ENCODE measurements at regions not wholly inside any gene's neighbourhood (a gene's known extent, or its start where the extent isn't known, plus 50 kb on each side); places are given as distances from the start of the nearest gene placed in this dataset.
"Not testable (repeated sequence)": the region's sequence is repeated elsewhere in the genome, so short reads cannot be mapped to it uniquely, and the experiment has no call there.

GRCh38 chr7:65727182-65727581 lies 145.7 kb upstream of the VKORC1L1 start:
- not testable (repeated sequence) for H3K27me3 Mint-ChIP-seq; H3K27ac Mint-ChIP-seq; H3K4me3 Mint-ChIP-seq; H3K4me1 Mint-ChIP-seq (ENCODE audit: low read depth); H3K9me3 Mint-ChIP-seq (ENCODE audit: low read depth); H3K36me3 Mint-ChIP-seq

DNA sequence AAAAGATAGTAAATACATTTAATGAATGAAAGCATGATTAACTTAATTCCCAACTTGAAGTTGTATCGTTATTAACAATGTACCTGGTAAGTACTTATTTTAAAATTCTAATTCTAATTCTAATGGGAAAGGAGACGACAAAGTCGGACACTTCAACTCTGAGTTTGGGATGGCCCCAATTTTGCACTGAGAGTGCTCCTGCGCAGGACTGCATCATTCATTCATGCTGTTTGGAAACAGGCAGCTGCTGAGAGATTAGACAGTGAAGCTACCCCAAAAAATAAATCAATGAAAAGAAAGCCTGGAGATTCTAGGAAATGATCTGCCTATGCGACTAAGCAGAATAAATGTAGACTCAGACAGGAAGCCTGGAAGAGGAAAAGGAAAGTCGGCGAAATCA lies 141.7 kb upstream of the VKORC1L1 start:
- Mint-ChIP-seq H3K27me3 (no peaks in the 10 kb centered on the region), H3K36me3 (peaks cover 4% of the 10 kb centered on the region), H3K4me3 (peak overlapping the region; percentile 43), H3K27ac (no peak overlapping the region), H3K9me3 (ENCODE audit: low read depth) (no peaks in the 10 kb centered on the region), H3K4me1 (ENCODE audit: low read depth) (peaks cover 3% of the 10 kb centered on the region)

DNA sequence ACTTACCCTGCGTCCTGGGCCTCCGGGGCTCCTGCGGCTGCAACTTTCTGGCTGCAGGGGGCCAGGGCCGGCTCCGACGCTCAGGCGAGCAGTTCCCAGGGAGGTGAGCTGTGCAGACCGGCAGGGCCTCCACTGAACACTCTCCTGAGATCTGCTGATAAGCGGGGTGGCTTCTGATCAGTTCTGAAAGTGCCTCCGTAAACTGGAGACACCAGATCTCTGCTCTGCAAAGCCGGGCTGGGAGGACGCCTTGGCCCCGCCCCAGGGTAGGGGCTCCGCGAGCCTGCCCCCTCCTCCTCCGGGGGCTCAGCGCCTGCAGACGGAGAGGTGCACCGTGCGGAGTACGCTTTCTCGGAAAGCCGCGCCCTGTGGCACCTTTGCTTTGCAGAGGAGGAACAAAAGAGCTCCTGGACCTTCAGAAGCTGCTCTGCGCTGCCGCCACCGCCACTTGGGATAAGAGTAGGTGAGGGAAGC lies 141.3 kb upstream of the VKORC1L1 start:
- Mint-ChIP-seq H3K9me3 (ENCODE audit: low read depth) (no peaks in the 10 kb centered on the region), H3K27me3 (no peaks in the 10 kb centered on the region), H3K4me1 (ENCODE audit: low read depth) (peaks cover 3% of the 10 kb centered on the region), H3K36me3 (peaks cover 4% of the 10 kb centered on the region), H3K27ac (no peak overlapping the region), H3K4me3 (peak overlapping the region; percentile 43)

- no peaks in the 10 kb centered on the region for H3K9me3 Mint-ChIP-seq (ENCODE audit: low read depth)
- peaks cover 7% of the 10 kb centered on the region for H3K36me3 Mint-ChIP-seq
- no peak overlapping the region for H3K27ac Mint-ChIP-seq
- H3K4me3 Mint-ChIP-seq, result no peak overlapping the region
- no peaks in the 10 kb centered on the region for H3K27me3 Mint-ChIP-seq
- peaks cover 7% of the 10 kb centered on the region for H3K4me1 Mint-ChIP-seq (ENCODE audit: low read depth)
These were observed 128.5 kb upstream of the VKORC1L1 start for GRCh38 chr7:65744406-65744805.

DNA sequence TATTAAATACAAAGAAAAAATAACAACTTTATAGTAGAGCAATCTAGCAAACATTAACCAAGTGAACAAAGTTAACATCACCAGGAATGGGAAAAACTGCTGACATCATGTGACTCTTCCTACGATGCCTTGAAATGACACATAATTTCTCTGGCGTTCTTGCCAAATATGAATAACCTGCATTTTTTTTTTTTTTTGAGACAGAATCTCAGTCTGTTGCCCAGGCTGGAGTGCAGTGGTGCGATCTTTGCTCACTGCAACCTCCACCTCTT lies 126.5 kb upstream of the VKORC1L1 start:
- Mint-ChIP-seq H3K36me3 (no peaks in the 10 kb centered on the region), H3K27ac (no peak overlapping the region), H3K9me3 (ENCODE audit: low read depth) (no peaks in the 10 kb centered on the region), H3K4me1 (ENCODE audit: low read depth) (peaks cover 13% of the 10 kb centered on the region), H3K4me3 (no peak overlapping the region), H3K27me3 (no peaks in the 10 kb centered on the region)

- Mint-ChIP-seq H3K4me1 (ENCODE audit: low read depth) (peaks cover 20% of the 10 kb centered on the region), H3K4me3 (no peak overlapping the region), H3K9me3 (ENCODE audit: low read depth) (no peaks in the 10 kb centered on the region), H3K36me3 (no peaks in the 10 kb centered on the region), H3K27ac (no peak overlapping the region), H3K27me3 (no peaks in the 10 kb centered on the region)
These were observed 123.8 kb upstream of the VKORC1L1 start for GRCh38 chr7:65749039-65749438.

- Mint-ChIP-seq H3K4me3 (peak overlapping the region; percentile 99), H3K27ac (no peak overlapping the region), H3K4me1 (ENCODE audit: low read depth) (peaks cover 22% of the 10 kb centered on the region), H3K9me3 (ENCODE audit: low read depth) (no peaks in the 10 kb centered on the region), H3K27me3 (no peaks in the 10 kb centered on the region), H3K36me3 (no peaks in the 10 kb centered on the region)
These were observed 123.4 kb upstream of the VKORC1L1 start for GRCh38 chr7:65749518-65749917.

DNA sequence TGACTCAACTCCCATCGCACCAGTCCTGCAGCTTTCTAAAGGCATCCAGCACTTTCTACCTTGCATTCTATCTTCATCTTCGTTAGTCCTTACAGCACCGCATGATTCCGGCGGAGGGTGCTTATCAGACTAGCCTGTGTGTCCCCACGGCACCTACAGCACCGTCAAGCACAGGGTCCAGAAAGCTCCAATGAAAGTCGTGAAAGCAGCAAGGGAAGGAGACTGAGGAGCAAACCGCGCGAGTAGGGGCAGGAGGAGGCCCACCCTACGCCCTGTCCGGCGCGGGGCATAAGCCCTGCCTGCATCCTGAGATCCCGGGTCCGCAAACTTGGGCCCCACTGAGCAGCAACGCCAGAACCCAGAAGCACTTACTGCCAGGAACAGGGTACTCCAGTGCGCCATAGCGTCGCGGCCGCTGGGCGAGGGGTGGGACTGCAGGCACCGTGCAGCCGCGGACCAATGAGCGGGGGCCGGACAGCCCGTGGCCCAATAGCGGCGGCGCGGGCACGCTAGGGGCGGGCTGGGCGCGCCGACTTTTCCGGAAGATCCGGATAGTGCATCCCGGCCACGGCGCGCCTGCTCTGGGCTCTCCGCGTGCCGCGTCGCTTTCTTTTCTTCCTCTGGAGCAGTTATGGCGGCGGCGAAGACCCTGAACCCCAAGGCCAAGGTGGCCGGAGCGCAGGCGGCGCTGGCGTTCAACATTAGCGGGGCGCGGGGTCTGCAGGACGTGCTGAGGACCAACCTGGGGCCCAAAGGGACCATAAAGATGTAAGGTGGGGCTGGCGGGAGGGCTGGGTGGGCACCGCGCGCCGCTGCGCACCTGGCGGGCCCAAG lies 122.1 kb upstream of the VKORC1L1 start:
- Mint-ChIP-seq H3K36me3 (no peaks in the 10 kb centered on the region), H3K27me3 (no peaks in the 10 kb centered on the region), H3K27ac (peak overlapping the region; percentile 93), H3K4me1 (ENCODE audit: low read depth) (peaks cover 25% of the 10 kb centered on the region), H3K4me3 (peak overlapping the region; percentile 99), H3K9me3 (ENCODE audit: low read depth) (no peaks in the 10 kb centered on the region)

GRCh38 chr7:65754070-65754469 lies 118.8 kb upstream of the VKORC1L1 start:
- not testable (repeated sequence) for H3K9me3 Mint-ChIP-seq (ENCODE audit: low read depth); H3K36me3 Mint-ChIP-seq; H3K27ac Mint-ChIP-seq; H3K27me3 Mint-ChIP-seq
- peak overlapping the region; percentile 27 for H3K4me3 Mint-ChIP-seq
- peaks cover 25% of the 10 kb centered on the region for H3K4me1 Mint-ChIP-seq (ENCODE audit: low read depth)

- not testable (repeated sequence) for H3K27ac Mint-ChIP-seq; H3K4me3 Mint-ChIP-seq; H3K36me3 Mint-ChIP-seq; H3K27me3 Mint-ChIP-seq; H3K9me3 Mint-ChIP-seq (ENCODE audit: low read depth)
- H3K4me1 Mint-ChIP-seq (ENCODE audit: low read depth), result peaks cover 13% of the 10 kb centered on the region
These were observed 113.9 kb upstream of the VKORC1L1 start for GRCh38 chr7:65758991-65759390.

DNA sequence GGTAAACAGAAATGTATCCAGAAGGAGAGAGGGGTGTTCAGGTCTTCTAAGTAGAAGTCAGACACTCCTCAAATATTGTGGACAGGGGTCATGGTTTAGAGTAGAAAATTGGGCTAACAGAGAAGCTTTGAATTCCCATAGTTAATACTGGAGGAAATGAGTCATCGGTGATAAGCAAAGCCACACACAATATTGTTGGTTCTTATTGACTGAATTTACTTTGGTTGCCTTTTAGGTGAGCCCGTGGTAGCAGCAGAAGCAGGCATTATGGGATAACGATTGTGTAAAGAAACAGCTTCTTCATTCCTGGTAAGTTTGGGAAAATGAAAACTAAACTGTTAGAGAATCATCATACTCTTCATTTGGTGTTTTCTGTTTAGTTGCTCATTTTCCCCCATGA lies 110.2 kb upstream of the VKORC1L1 start:
- H3K36me3 Mint-ChIP-seq; H3K9me3 Mint-ChIP-seq (ENCODE audit: low read depth); H3K4me3 Mint-ChIP-seq; H3K27me3 Mint-ChIP-seq: not testable (repeated sequence)
- H3K27ac Mint-ChIP-seq, result peak overlapping the region; percentile 78
- H3K4me1 Mint-ChIP-seq (ENCODE audit: low read depth), result peaks cover 11% of the 10 kb centered on the region

DNA sequence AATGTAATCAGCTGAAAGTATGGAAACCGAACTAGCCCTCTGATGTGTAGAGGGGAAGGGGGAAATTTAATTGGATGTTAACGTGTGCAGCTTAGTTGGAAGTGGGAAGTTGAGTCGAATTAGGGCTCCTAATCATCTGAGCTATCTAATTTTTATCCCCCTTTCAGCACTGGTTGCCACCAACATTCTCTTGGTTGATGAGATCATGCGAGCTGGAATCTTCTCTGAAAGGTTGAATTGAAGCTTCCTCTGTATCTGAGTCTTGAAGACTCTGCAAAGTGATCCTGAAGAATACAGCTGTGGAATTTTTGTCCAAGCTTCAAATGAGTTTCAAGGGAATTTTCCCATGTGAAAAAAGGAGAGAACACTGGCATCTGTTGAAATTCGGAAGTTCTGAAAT lies 109.8 kb upstream of the VKORC1L1 start:
- H3K36me3 Mint-ChIP-seq; H3K4me3 Mint-ChIP-seq; H3K27me3 Mint-ChIP-seq; H3K9me3 Mint-ChIP-seq (ENCODE audit: low read depth): not testable (repeated sequence)
- Mint-ChIP-seq H3K27ac (peak overlapping the region; percentile 78), H3K4me1 (ENCODE audit: low read depth) (peaks cover 13% of the 10 kb centered on the region)

GRCh38 chr7:65770473-65771225 lies 102.2 kb upstream of the VKORC1L1 start:
- Mint-ChIP-seq H3K4me3 (peak overlapping the region; percentile 89), H3K27ac (peak overlapping the region; percentile 81)
- H3K4me1 Mint-ChIP-seq (ENCODE audit: low read depth); H3K9me3 Mint-ChIP-seq (ENCODE audit: low read depth); H3K27me3 Mint-ChIP-seq; H3K36me3 Mint-ChIP-seq: not testable (repeated sequence)

- Mint-ChIP-seq H3K27ac (peak overlapping the region; percentile 81), H3K4me3 (peak overlapping the region; percentile 89)
- not testable (repeated sequence) for H3K4me1 Mint-ChIP-seq (ENCODE audit: low read depth); H3K9me3 Mint-ChIP-seq (ENCODE audit: low read depth); H3K36me3 Mint-ChIP-seq; H3K27me3 Mint-ChIP-seq
These were observed 101.7 kb upstream of the VKORC1L1 start for GRCh38 chr7:65771226-65771569.

DNA sequence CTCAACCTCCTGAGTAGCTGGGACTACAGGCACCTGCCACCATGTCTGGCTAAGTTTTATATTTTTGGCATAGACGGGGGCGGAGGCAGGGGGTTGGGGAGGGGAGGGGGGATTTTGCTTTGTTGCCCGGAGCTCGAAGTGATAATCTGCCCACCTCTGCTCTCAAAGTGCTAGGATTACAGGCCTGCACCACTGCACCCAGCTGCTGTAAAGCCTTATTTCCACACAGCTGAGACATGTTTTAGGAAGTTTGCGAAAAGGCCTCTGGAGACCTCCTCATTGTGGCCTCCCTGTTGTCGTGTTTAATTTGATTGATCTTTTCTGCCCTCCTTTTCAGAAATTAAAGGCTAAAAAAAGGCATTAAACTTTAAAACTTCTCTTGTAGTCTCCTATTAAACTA lies 96.2 kb upstream of the VKORC1L1 start:
- not testable (repeated sequence) for H3K27me3 Mint-ChIP-seq; H3K4me3 Mint-ChIP-seq; H3K27ac Mint-ChIP-seq; H3K9me3 Mint-ChIP-seq (ENCODE audit: low read depth); H3K4me1 Mint-ChIP-seq (ENCODE audit: low read depth); H3K36me3 Mint-ChIP-seq

- not testable (repeated sequence) for H3K9me3 Mint-ChIP-seq (ENCODE audit: low read depth); H3K4me3 Mint-ChIP-seq; H3K27ac Mint-ChIP-seq; H3K4me1 Mint-ChIP-seq (ENCODE audit: low read depth); H3K27me3 Mint-ChIP-seq; H3K36me3 Mint-ChIP-seq
These were observed 82.9 kb upstream of the VKORC1L1 start for GRCh38 chr7:65789943-65790342.

Measured in activated naive CD8-positive, alpha-beta T cell (primary cell).